ENCODE measurements at regions not wholly inside any gene's neighbourhood (a gene's known extent, or its start where the extent isn't known, plus 50 kb on each side); places are given as distances from the start of the nearest gene placed in this dataset.

- no peak overlapping the region for H3K4me3 ChIP-seq
- DNase-seq: peak; percentile 86 to 95
- H3K4me1 ChIP-seq: peaks cover 58% of the 10 kb centered on the region
- H3K9me3 ChIP-seq (replicated peaks): no peaks in the 10 kb centered on the region
- H3K27me3 ChIP-seq: no peaks in the 10 kb centered on the region
- no peaks in the 10 kb centered on the region for H3K36me3 ChIP-seq
- peak overlapping the region; percentile 98 for H3K27ac ChIP-seq
Observed at GRCh38 chr2:18154812-18155211, 276.3 kb downstream of the KCNS3 start.

- Histone ChIP-seq H3K9me3 (replicated peaks) (no peaks in the 10 kb centered on the region), H3K36me3 (no peaks in the 10 kb centered on the region), H3K4me3 (no peak overlapping the region), H3K4me1 (peaks cover 54% of the 10 kb centered on the region), H3K27ac (peak overlapping the region; percentile 98), H3K27me3 (no peaks in the 10 kb centered on the region)
- peak; percentile 96 to 99 for DNase-seq
Observed at GRCh38 chr2:18154259-18154658, 275.8 kb downstream of the KCNS3 start.

GRCh38 chr2:18153741-18154140, 275.3 kb downstream of the KCNS3 start:
- Histone ChIP-seq H3K27ac (peak overlapping the region; percentile 98), H3K36me3 (no peaks in the 10 kb centered on the region), H3K4me3 (no peak overlapping the region), H3K27me3 (no peaks in the 10 kb centered on the region), H3K4me1 (peaks cover 54% of the 10 kb centered on the region), H3K9me3 (replicated peaks) (no peaks in the 10 kb centered on the region)
- DNase-seq: peak; percentile 90 to 98

- Histone ChIP-seq H3K4me3 (no peak overlapping the region), H3K36me3 (no peaks in the 10 kb centered on the region), H3K9me3 (replicated peaks) (no peaks in the 10 kb centered on the region), H3K4me1 (peaks cover 44% of the 10 kb centered on the region), H3K27me3 (no peaks in the 10 kb centered on the region), H3K27ac (no peak overlapping the region)
- DNase-seq: no peak
Observed at GRCh38 chr2:18151237-18151636, 272.8 kb downstream of the KCNS3 start.

- H3K36me3 ChIP-seq: no peaks in the 10 kb centered on the region
- DNase-seq: peak; percentile 21 to 86
- H3K4me3 ChIP-seq: no peak overlapping the region
Observed at GRCh38 chr2:18149660-18150246, 271.3 kb downstream of the KCNS3 start.

GRCh38 chr2:18136881-18137475, 258.5 kb downstream of the KCNS3 start:
- Histone ChIP-seq H3K4me3 (0 out of 2 replicates have a peak overlapping the region, but pooled peaks have one; percentile 6), H3K27ac (peak overlapping the region; percentile 37), H3K4me1 (peaks cover 36% of the 10 kb centered on the region), H3K9me3 (replicated peaks) (peaks cover 3% of the 10 kb centered on the region; the same call in 1 of the 2 replicates), H3K27me3 (no peaks in the 10 kb centered on the region), H3K36me3 (no peaks in the 10 kb centered on the region)
- peak; percentile 24 to 66 for DNase-seq

More at GRCh38 chr2:18149660-18150246, 271.3 kb downstream of the KCNS3 start:
- no peaks in the 10 kb centered on the region for H3K9me3 ChIP-seq (replicated peaks)
- H3K27ac ChIP-seq: no peak overlapping the region
- no peaks in the 10 kb centered on the region for H3K27me3 ChIP-seq
- peaks cover 29% of the 10 kb centered on the region for H3K4me1 ChIP-seq

GRCh38 chr2:18133310-18133709, 254.8 kb downstream of the KCNS3 start:
- DNase-seq: no peak
- H3K9me3 ChIP-seq (replicated peaks): no peaks in the 10 kb centered on the region

GRCh38 chr2:18132697-18133096, 254.2 kb downstream of the KCNS3 start:
- no peaks in the 10 kb centered on the region for H3K36me3 ChIP-seq
- no peak overlapping the region for H3K4me3 ChIP-seq
- H3K27me3 ChIP-seq: no peaks in the 10 kb centered on the region
- H3K9me3 ChIP-seq (replicated peaks): no peaks in the 10 kb centered on the region
- H3K4me1 ChIP-seq: peaks cover 33% of the 10 kb centered on the region
- H3K27ac ChIP-seq: no peak overlapping the region
- DNase-seq: peak; percentile 42 to 71

More at GRCh38 chr2:18133310-18133709, 254.8 kb downstream of the KCNS3 start:
- no peaks in the 10 kb centered on the region for H3K36me3 ChIP-seq
- H3K27me3 ChIP-seq: no peaks in the 10 kb centered on the region
- no peak overlapping the region for H3K27ac ChIP-seq
- peaks cover 37% of the 10 kb centered on the region for H3K4me1 ChIP-seq
- no peak overlapping the region for H3K4me3 ChIP-seq

- Histone ChIP-seq H3K27ac (no peak overlapping the region), H3K27me3 (no peaks in the 10 kb centered on the region), H3K4me1 (peaks cover 26% of the 10 kb centered on the region), H3K4me3 (no peak overlapping the region), H3K36me3 (no peaks in the 10 kb centered on the region), H3K9me3 (replicated peaks) (no peaks in the 10 kb centered on the region)
- DNase-seq: no peak
Observed at GRCh38 chr2:18131761-18132160, 253.3 kb downstream of the KCNS3 start.

GRCh38 chr2:18129348-18129747, 250.9 kb downstream of the KCNS3 start:
- Histone ChIP-seq H3K4me1 (peaks cover 20% of the 10 kb centered on the region), H3K9me3 (replicated peaks) (no peaks in the 10 kb centered on the region), H3K4me3 (no peak overlapping the region), H3K27me3 (no peaks in the 10 kb centered on the region), H3K27ac (no peak overlapping the region), H3K36me3 (no peaks in the 10 kb centered on the region)
- DNase-seq: no peak

GRCh38 chr2:18125303-18125702, 246.8 kb downstream of the KCNS3 start:
- DNase-seq: no peak
- Histone ChIP-seq H3K27me3 (no peaks in the 10 kb centered on the region), H3K27ac (no peak overlapping the region), H3K4me1 (peaks cover 20% of the 10 kb centered on the region), H3K4me3 (no peak overlapping the region), H3K9me3 (replicated peaks) (no peaks in the 10 kb centered on the region), H3K36me3 (no peaks in the 10 kb centered on the region)

- Histone ChIP-seq H3K9me3 (replicated peaks) (no peaks in the 10 kb centered on the region), H3K27me3 (no peaks in the 10 kb centered on the region), H3K4me1 (peaks cover 20% of the 10 kb centered on the region), H3K4me3 (no peak overlapping the region), H3K27ac (no peak overlapping the region), H3K36me3 (no peaks in the 10 kb centered on the region)
- no peak for DNase-seq
Observed at GRCh38 chr2:18124116-18124835, 245.8 kb downstream of the KCNS3 start.

GRCh38 chr2:18123577-18123976, 245.1 kb downstream of the KCNS3 start:
- H3K27ac ChIP-seq: peak overlapping the region; percentile 76
- peak overlapping the region; percentile 41 for H3K4me3 ChIP-seq
- H3K36me3 ChIP-seq: no peaks in the 10 kb centered on the region
- H3K4me1 ChIP-seq: peaks cover 20% of the 10 kb centered on the region
- no peaks in the 10 kb centered on the region for H3K27me3 ChIP-seq
- no peaks in the 10 kb centered on the region for H3K9me3 ChIP-seq (replicated peaks)
- peak; percentile 16 to 55 for DNase-seq

GRCh38 chr2:18123211-18123570, 244.7 kb downstream of the KCNS3 start:
- Histone ChIP-seq H3K36me3 (no peaks in the 10 kb centered on the region), H3K27me3 (no peaks in the 10 kb centered on the region), H3K27ac (peak overlapping the region; percentile 76), H3K4me1 (peaks cover 20% of the 10 kb centered on the region), H3K4me3 (peak overlapping the region; percentile 41), H3K9me3 (replicated peaks) (no peaks in the 10 kb centered on the region)
- DNase-seq: peak; percentile 76 to 90

- peak overlapping the region; percentile 76 for H3K27ac ChIP-seq
Observed at GRCh38 chr2:18122544-18123210, 244.2 kb downstream of the KCNS3 start.

More at GRCh38 chr2:18122544-18123210, 244.2 kb downstream of the KCNS3 start:
- H3K4me1 ChIP-seq: peaks cover 20% of the 10 kb centered on the region
- peak overlapping the region; percentile 41 for H3K4me3 ChIP-seq
- no peaks in the 10 kb centered on the region for H3K36me3 ChIP-seq
- peak; percentile 66 to 88 for DNase-seq
- H3K9me3 ChIP-seq (replicated peaks): no peaks in the 10 kb centered on the region
- no peaks in the 10 kb centered on the region for H3K27me3 ChIP-seq
